ENCODE measurements at regions not wholly inside any gene's neighbourhood (a gene's known extent, or its start where the extent isn't known, plus 50 kb on each side); places are given as distances from the start of the nearest gene placed in this dataset.
A peak's percentile ranks its signal among the peaks of the same experiment; 100 is the strongest.
"Not testable (repeated sequence)": the region's sequence is repeated elsewhere in the genome, so short reads cannot be mapped to it uniquely, and the experiment has no call there.

DNA sequence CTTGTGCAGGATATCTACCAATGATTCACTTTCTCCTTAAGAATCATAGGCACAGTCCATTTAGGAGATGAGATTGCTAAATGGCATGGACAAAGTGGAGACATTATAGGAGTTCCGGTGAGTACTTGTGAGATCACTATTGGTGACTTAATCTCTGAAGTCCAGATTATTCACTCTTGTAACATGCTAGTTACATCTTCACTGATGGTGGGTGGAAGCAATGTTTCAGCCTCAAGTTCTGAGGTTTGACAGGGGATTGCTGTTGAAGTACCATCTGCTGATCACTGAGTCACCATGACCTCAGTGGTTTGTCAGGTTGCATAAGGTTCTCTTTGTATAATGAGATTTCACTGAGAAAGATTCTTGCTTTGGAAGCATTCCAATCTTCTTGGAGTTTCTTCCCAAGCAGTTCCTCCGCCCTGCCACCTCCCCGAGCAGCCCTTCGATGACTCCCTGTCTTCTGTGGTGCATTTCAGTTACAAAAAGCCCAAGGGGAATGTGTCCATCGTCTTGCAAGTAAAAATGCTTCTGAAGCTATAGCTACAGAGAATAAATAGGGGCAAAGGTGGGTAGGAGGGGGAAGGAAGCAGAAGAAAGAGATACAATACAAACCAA, 114.7 kb downstream of the NBPF8 start:
- H3K4me1 ChIP-seq (ENCODE audit: insufficient read depth, low read length); H3K36me3 ChIP-seq (ENCODE audit: insufficient read depth, low read length); H3K27me3 ChIP-seq (ENCODE audit: insufficient read depth, low read length); H2AFZ ChIP-seq (ENCODE audit: low read depth, low read length); H3K9me3 ChIP-seq (ENCODE audit: low read length); H3K4me3 ChIP-seq (ENCODE audit: low read length): not testable (repeated sequence)

DNA sequence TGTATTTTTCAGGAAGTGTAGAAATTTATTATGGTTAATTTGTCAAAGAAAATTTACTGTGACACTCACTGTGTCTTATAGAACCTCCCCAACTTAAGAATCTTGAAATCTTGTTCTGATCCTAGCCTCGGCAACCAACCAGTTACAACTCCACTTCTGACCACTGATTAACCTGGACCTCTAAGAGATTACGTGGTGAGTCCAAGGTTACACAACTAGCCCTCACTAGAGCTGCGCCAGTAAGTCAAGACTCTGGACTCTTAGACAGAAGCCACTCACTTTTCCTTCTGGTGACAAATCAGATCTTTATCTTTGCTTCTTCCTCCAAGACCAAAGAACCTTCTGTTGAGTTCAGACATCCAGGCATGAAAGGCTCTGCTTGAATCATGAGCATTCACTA, 116.6 kb downstream of the NBPF8 start:
- not testable (repeated sequence) for H3K27me3 ChIP-seq (ENCODE audit: insufficient read depth, low read length); H3K4me3 ChIP-seq (ENCODE audit: low read length); H3K4me1 ChIP-seq (ENCODE audit: insufficient read depth, low read length); H3K36me3 ChIP-seq (ENCODE audit: insufficient read depth, low read length); H2AFZ ChIP-seq (ENCODE audit: low read depth, low read length); H3K9me3 ChIP-seq (ENCODE audit: low read length)

DNA sequence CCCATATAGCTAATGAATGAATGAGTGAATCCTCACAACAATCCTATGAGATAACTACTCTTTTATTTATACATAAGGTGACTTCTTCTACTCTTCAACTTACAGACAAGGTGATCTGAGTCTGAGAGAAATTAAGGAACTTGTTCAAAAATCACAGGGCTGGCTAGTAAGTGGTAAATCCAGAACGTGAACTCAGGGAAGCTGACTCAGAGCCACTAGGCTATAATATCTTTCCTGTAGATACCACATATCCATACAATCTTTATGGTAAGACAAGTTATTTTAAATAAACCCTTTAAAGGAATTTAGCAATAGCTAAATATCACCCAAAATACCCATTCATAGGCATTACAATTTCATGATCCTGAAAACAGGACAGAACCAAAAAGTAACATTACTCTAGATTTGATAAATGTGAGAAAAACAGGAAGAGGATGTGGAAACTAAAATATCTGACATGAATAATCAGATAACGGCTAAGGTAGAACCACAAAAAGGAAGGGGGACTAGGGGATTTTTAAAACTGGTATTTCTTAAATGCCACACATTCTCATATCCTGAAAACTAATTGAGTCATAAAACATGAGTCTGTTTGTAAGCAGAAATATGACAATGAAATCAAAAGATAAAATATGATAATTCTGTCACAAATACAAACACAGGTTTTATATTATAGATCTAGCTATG, 119.7 kb downstream of the NBPF8 start:
- H3K27me3 ChIP-seq (ENCODE audit: insufficient read depth, low read length); H3K9me3 ChIP-seq (ENCODE audit: low read length); H2AFZ ChIP-seq (ENCODE audit: low read depth, low read length); H3K36me3 ChIP-seq (ENCODE audit: insufficient read depth, low read length); H3K4me3 ChIP-seq (ENCODE audit: low read length); H3K4me1 ChIP-seq (ENCODE audit: insufficient read depth, low read length): not testable (repeated sequence)

DNA sequence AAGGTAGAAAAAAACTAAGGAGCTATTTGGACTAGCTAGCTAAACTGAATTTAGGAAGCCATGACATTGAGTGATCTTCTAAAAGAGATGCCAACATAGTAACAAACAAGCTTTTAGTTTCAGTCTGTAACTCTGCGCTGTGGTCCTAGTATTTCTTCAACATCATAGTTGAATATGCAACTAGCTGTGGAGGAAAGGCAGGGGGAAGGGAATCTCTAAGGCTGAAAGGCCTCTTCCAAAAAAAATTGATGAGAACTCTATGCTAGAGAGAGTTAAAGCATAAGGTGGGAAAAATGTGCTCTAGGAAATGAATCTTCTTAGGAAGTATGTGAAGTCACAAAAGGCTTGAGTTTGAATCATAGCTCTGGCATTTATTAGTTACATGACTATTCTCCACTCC, 120.2 kb downstream of the NBPF8 start:
- H3K4me3 ChIP-seq (ENCODE audit: low read length); H3K4me1 ChIP-seq (ENCODE audit: insufficient read depth, low read length); H3K9me3 ChIP-seq (ENCODE audit: low read length); H2AFZ ChIP-seq (ENCODE audit: low read depth, low read length); H3K36me3 ChIP-seq (ENCODE audit: insufficient read depth, low read length); H3K27me3 ChIP-seq (ENCODE audit: insufficient read depth, low read length): not testable (repeated sequence)

DNA sequence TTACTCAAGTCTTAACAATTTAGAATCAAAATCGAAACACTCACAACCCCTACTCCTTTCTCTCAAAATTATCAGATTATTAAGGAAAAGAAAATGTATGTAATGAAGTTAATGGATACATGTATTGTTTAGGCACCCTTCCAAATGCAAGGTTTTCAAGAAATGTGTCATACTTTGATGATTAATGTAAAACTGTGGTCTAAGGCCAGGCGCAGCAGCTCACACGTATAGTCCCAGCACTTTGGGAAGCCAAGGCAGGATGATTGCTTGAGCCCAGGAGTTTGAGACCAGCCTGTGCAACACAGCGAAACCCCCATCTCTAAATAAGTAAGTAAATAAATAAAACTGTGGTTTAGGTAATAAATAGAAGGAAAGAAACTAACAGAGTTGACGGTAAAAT, 126.6 kb downstream of the NBPF8 start:
- H3K4me1 ChIP-seq (ENCODE audit: insufficient read depth, low read length); H2AFZ ChIP-seq (ENCODE audit: low read depth, low read length); H3K36me3 ChIP-seq (ENCODE audit: insufficient read depth, low read length); H3K27me3 ChIP-seq (ENCODE audit: insufficient read depth, low read length); H3K9me3 ChIP-seq (ENCODE audit: low read length); H3K4me3 ChIP-seq (ENCODE audit: low read length): not testable (repeated sequence)

DNA sequence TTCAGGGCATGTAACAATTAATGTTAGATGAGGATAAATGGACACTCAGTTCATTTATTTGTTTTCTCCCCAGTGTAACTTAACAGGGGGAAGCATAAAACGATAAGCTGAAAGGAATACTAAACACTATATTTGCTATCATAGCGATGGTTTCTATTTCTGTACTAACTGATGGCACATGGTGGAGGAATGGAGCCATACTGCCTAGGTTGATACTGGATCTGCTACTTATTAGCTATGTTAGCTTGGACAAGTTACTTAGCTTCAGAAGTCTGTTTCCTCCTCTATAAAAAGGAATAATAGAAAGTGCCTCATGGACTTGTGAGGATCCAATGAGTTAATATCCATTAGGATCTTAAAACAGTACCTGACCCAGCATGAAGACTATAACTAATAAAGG, 127.5 kb downstream of the NBPF8 start:
- H3K4me3 ChIP-seq (ENCODE audit: low read length); H3K9me3 ChIP-seq (ENCODE audit: low read length); H3K36me3 ChIP-seq (ENCODE audit: insufficient read depth, low read length); H2AFZ ChIP-seq (ENCODE audit: low read depth, low read length); H3K27me3 ChIP-seq (ENCODE audit: insufficient read depth, low read length); H3K4me1 ChIP-seq (ENCODE audit: insufficient read depth, low read length): not testable (repeated sequence)

DNA sequence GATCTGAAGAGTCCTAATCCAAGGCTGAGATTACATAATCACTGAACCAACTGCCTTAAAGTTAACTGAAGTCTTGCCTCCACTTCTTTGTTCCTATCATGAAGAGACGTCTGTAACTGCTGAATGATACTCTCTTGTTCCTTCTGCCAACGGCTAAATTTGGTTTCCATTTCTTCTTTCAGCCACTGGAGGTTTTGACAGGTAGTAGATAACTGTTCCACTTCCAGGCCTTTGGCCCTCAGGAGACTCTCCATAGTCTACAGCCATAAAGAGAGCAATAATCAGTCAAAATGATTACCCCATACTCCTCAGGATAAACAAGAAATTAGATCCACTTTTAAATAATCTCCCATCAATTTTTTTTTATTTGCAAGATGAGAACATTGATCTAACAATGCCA, 128.1 kb downstream of the NBPF8 start:
- not testable (repeated sequence) for H3K27me3 ChIP-seq (ENCODE audit: insufficient read depth, low read length); H3K4me1 ChIP-seq (ENCODE audit: insufficient read depth, low read length); H3K9me3 ChIP-seq (ENCODE audit: low read length); H3K4me3 ChIP-seq (ENCODE audit: low read length); H2AFZ ChIP-seq (ENCODE audit: low read depth, low read length); H3K36me3 ChIP-seq (ENCODE audit: insufficient read depth, low read length)

DNA sequence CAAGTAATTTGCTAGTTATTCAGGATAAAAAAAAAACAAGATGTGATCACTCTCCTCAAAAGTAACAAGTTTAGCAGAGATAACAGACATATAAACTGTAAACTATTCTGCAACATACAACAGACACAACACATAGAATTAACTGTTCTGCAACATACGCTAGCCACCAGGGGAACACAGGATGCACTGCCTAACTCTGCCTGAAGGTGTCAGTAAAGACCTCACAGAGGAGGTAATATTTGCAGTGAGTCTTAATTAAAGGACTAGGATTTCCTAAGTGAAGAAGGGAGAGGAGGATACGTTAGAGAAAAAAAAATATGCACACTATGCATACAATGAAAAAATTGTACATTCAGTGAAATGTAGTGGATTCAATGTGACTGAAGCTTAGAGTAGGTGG, 129.6 kb downstream of the NBPF8 start:
- not testable (repeated sequence) for H3K9me3 ChIP-seq (ENCODE audit: low read length); H3K36me3 ChIP-seq (ENCODE audit: insufficient read depth, low read length); H3K4me1 ChIP-seq (ENCODE audit: insufficient read depth, low read length); H3K27me3 ChIP-seq (ENCODE audit: insufficient read depth, low read length); H3K4me3 ChIP-seq (ENCODE audit: low read length); H2AFZ ChIP-seq (ENCODE audit: low read depth, low read length)

DNA sequence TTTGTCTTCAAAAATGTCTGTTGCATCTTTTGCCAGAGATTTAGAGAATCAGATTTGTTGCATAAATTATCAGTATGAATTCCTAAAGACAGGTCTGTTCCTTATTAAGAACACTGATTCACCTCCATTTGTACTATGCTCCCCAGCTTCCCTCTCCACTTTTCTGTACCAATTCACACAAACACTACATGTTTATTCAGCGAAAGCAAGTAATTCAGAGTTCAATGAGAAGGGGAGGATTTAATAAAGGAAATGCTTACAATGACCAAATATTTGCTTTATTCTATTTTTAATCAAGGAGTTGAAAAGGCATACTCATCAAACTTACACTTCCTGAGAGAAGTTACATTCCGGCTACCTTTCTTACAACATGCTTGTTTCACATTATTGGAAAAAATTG, 135.5 kb downstream of the NBPF8 start:
- H3K4me3 ChIP-seq (ENCODE audit: low read length); H3K27me3 ChIP-seq (ENCODE audit: insufficient read depth, low read length); H3K9me3 ChIP-seq (ENCODE audit: low read length); H3K4me1 ChIP-seq (ENCODE audit: insufficient read depth, low read length); H2AFZ ChIP-seq (ENCODE audit: low read depth, low read length); H3K36me3 ChIP-seq (ENCODE audit: insufficient read depth, low read length): not testable (repeated sequence)

DNA sequence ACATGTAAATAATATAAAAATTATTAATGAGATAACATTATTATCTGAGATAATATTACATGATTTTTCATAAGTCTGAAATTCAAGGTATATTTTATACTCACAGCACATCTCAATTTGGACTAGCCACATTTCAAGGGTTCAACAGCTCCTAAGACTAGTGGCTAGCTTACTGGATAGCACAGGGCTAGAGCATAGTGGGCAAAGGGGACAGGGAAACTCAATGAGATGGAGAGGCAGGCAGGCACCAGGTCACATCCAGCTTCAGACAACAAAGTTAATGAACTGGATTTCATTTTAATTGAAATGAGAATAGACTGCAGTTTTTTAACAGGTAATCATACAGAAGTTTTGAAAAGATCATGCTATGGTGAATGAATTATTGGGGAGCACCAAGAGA, 137.4 kb downstream of the NBPF8 start:
- not testable (repeated sequence) for H3K4me3 ChIP-seq (ENCODE audit: low read length); H3K9me3 ChIP-seq (ENCODE audit: low read length); H3K36me3 ChIP-seq (ENCODE audit: insufficient read depth, low read length); H3K4me1 ChIP-seq (ENCODE audit: insufficient read depth, low read length); H2AFZ ChIP-seq (ENCODE audit: low read depth, low read length); H3K27me3 ChIP-seq (ENCODE audit: insufficient read depth, low read length)

DNA sequence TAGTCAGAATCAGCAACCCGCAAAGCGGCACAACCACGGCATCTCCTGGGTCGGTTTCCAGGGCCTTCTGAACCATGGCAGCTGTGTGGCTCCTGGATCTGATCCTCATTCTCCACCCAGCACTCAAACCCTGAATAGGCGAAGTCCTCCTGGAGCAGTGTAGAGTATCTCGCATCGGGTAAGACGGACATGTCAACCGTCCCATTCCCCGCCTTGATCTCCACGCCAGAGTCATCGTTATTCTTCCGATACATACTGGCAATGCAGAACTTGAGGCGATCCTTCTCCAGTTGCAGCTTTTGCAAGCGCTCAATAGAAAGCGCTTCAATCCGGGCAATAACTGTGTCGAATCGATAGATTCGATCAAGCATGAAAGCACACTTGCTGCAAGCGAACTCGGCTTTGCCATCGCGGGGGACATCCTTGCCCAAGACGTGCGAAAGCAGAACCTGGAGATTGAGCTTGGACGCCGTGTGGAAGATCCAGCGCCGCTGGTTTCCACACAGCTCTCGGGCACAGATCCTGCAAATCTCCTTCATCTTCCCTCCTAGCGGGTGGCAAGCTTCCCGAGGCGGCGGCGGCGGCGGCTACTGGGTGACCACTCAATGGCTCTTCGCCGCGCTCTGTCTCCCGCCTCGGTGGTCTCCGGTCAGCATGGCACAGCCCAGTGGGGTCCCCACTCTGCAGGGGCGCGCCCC, 142.9 kb downstream of the NBPF8 start:
- H2AFZ ChIP-seq (ENCODE audit: low read depth, low read length); H3K9me3 ChIP-seq (ENCODE audit: low read length); H3K36me3 ChIP-seq (ENCODE audit: insufficient read depth, low read length); H3K4me1 ChIP-seq (ENCODE audit: insufficient read depth, low read length); H3K27me3 ChIP-seq (ENCODE audit: insufficient read depth, low read length): not testable (repeated sequence)
- peak overlapping the region; percentile 70 for H3K4me3 ChIP-seq (ENCODE audit: low read length)

DNA sequence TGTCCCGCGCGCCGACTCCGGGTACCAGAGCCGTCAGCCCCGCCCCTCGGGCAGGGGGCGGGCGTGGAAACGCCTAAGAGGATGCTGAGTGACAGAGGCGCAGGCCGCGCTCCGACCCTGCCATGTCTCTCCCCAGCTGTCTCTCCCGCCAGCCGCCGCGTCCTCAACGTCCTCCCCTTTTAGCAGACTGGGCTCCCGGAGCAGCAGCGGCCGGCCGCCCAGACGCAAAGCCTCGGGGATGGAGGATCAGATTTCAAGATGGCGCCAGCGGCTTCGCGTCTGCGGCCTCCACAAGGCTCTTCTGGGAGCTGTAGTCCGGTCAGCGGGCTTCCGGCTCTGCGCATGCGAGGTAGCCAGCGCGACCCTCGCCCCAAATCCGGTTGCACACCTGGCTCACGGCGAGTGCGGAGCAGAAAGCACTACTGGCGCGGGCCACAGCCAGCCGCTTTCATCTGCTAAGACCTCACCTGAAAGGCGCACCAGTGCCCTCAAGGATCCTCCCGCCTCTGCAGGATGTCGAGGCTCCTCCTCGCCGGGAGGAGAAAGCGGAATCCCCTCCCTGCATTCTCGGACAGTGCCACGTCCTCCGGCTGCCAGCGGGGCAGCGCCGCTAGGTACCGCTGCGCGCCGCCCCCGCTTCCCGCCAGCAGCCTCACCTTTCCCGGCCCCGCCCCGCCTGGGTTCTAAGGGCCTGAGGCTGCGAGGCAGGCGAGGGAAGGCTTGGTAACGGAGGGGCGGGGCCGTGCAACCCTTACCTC, 143.6 kb downstream of the NBPF8 start:
- H3K9me3 ChIP-seq (ENCODE audit: low read length); H3K36me3 ChIP-seq (ENCODE audit: insufficient read depth, low read length); H3K27me3 ChIP-seq (ENCODE audit: insufficient read depth, low read length); H2AFZ ChIP-seq (ENCODE audit: low read depth, low read length); H3K4me1 ChIP-seq (ENCODE audit: insufficient read depth, low read length): not testable (repeated sequence)
- H3K4me3 ChIP-seq (ENCODE audit: low read length) = peak overlapping the region; percentile 67

DNA sequence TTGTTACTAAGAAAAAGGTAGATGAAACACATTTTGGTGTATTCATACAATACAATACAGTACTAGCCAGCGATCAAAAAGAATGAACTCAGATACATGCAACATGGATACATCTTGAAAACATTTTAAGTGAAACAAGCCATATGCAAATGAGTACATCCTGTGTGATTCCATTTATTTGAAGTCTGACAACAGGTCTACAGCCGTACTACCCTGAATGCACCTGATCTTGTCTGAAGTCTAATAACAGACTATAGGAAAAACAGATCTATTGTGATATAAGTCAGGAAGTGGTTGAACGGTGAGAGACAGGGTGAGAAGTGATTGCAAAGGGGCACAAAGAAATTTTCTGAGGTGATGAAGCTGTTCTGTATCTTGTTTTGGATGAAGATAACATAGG, 146.9 kb downstream of the NBPF8 start:
- H3K27me3 ChIP-seq (ENCODE audit: insufficient read depth, low read length); H2AFZ ChIP-seq (ENCODE audit: low read depth, low read length); H3K9me3 ChIP-seq (ENCODE audit: low read length); H3K4me3 ChIP-seq (ENCODE audit: low read length); H3K36me3 ChIP-seq (ENCODE audit: insufficient read depth, low read length); H3K4me1 ChIP-seq (ENCODE audit: insufficient read depth, low read length): not testable (repeated sequence)
